Ishikawa (cell line): ENCODE measurements at regions not wholly inside any gene's neighbourhood (a gene's known extent, or its start where the extent isn't known, plus 50 kb on each side); places are given as distances from the start of the nearest gene placed in this dataset.

Experiments
- CEBPB ChIP-seq: IDR thresholded peaks from 2 replicates; pipeline ENCODE4 v1.6.1; 2012
- CREB1 ChIP-seq: IDR thresholded peaks from 2 replicates; pipeline ENCODE4 v1.6.1; 2012; ENCODE audit warnings: low read depth
- EGR1 ChIP-seq: IDR thresholded peaks from 2 replicates; pipeline ENCODE4 v1.6.1; 2012
- EP300 ChIP-seq: IDR thresholded peaks from 2 replicates; pipeline ENCODE4 v1.6.1; 2012; ENCODE audit warnings: borderline replicate concordance
- MAX ChIP-seq: IDR thresholded peaks from 2 replicates; pipeline ENCODE4 v1.6.1; 2012
- RAD21 ChIP-seq: IDR thresholded peaks from 2 replicates; pipeline ENCODE4 v1.6.1; 2012; ENCODE audit warnings: low read depth
- REST ChIP-seq: IDR thresholded peaks from 2 replicates; pipeline ENCODE4 v1.6.1; 2012; ENCODE audit warnings: low read depth, mild to moderate bottlenecking
- TAF1 ChIP-seq: IDR thresholded peaks from 2 replicates; pipeline ENCODE4 v1.6.1; 2012; ENCODE audit warnings: low read depth, mild to moderate bottlenecking
- TEAD4 ChIP-seq: IDR thresholded peaks from 2 replicates; pipeline ENCODE4 v1.6.1; 2012
- YY1 ChIP-seq: IDR thresholded peaks from 2 replicates; pipeline ENCODE4 v1.6.1; 2012; ENCODE audit warnings: low read depth

- TF ChIP-seq MAX (no peak), EP300 (no peak), TAF1 (no peak), REST (no peak), CEBPB (no peak), RAD21 (no peak), CREB1 (no peak), YY1 (no peak), TEAD4 (no peak), EGR1 (no peak)
These were observed 271.4 kb downstream of the SPRY1 start for GRCh38 chr4:123667991-123668390.
